ENCODE measurements at regions not wholly inside any gene's neighbourhood (a gene's known extent, or its start where the extent isn't known, plus 50 kb on each side); places are given as distances from the start of the nearest gene placed in this dataset.
"Not testable (repeated sequence)": the region's sequence is repeated elsewhere in the genome, so short reads cannot be mapped to it uniquely, and the experiment has no call there.

DNA sequence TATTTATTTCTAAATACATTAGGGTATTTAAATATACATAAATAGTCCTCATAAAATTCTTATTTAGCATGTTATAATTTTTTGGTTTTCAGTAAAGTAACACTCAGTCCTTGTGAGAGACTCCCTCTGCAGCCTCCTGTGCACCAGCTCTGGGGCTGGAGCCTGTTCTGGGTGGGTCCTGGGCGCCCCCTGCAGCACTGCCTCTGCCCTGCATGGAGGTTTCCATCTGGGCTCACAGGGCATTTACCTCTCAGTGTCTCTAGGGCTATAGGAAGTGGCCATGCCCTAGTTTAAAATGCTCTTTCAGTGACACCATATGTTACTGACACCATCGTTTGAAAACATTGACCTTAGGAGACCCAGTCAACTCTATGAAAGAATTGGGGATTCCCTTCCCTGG, 1155.2 kb downstream of the TMEM121 start:
- Histone ChIP-seq H3K27me3 (ENCODE audit: control insufficient read depth in 1 of 2, insufficient read depth in 2 of 2, low read length in 2 of 2) (no peaks in the 10 kb centered on the region), H3K4me3 (ENCODE audit: low read depth in 1 of 2, low read length in 2 of 2) (no peak overlapping the region), H3K9me3 (ENCODE audit: control insufficient read depth in 2 of 2, insufficient read depth in 1 of 2, low read depth in 1 of 2, low read length in 1 of 2) (peaks cover 0 to 2% of the 10 kb centered on the region in 2 donors), H3K4me1 (ENCODE audit: control insufficient read depth in 2 of 2, insufficient read depth in 2 of 2, low read length in 1 of 2) (no peaks in the 10 kb centered on the region), H3K27ac (ENCODE audit: low read depth in 2 of 2, low read length in 1 of 2) (no peak overlapping the region), H3K36me3 (ENCODE audit: control insufficient read depth in 2 of 2, insufficient read depth in 2 of 2, low read length in 1 of 2) (no peaks in the 10 kb centered on the region)
- WGBS, 2 donors = 35% methylated on average over 2 of the region's 2 CpGs

DNA sequence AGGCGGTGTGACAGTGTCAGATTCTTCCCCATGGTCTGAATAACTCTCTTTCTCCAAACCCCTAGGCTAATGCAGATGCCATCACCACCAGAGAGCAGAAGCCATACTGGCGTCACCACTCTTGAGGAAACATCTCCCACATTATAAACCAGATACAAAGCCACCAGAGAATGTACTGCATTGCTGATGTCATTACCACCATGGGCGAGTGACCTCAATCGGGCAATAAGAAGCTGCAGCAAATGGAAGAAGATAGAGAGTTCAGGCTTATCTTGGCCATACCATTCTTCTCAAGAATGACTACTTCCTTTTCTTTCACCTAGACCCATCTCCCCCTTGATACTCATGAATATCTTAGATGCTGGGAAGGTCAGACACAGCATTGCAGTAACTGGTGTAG, 1157.2 kb downstream of the TMEM121 start:
- Histone ChIP-seq H3K27me3 (ENCODE audit: control insufficient read depth in 1 of 2, insufficient read depth in 2 of 2, low read length in 2 of 2) (no peaks in the 10 kb centered on the region), H3K27ac (ENCODE audit: low read depth in 2 of 2, low read length in 1 of 2) (no peak overlapping the region), H3K9me3 (ENCODE audit: control insufficient read depth in 2 of 2, insufficient read depth in 1 of 2, low read depth in 1 of 2, low read length in 1 of 2) (peaks cover 0 to 2% of the 10 kb centered on the region in 2 donors), H3K36me3 (ENCODE audit: control insufficient read depth in 2 of 2, insufficient read depth in 2 of 2, low read length in 1 of 2) (no peaks in the 10 kb centered on the region), H3K4me1 (ENCODE audit: control insufficient read depth in 2 of 2, insufficient read depth in 2 of 2, low read length in 1 of 2) (no peaks in the 10 kb centered on the region), H3K4me3 (ENCODE audit: low read depth in 1 of 2, low read length in 2 of 2) (no peak overlapping the region)
- WGBS, 2 donors = 66 to 77% methylated on average over 4 of the region's 4 CpGs

DNA sequence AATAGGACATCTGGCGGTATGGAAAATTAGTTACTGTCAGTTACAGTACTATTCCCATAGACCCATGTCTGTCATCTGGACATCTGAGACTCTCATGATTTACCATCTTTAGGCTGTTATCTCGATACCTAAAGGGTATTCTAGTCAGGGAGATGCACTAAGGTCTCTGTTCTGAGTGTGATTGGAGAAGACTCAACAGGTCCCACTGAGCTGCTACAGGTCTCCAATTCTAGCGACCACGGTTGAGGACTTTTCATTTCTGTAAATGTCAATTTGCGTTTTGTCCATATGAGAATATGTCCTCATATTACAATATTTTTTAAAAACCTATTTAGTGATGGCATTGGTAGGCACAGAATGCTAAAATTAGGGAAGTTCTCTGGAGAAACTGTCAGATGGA, 1160.2 kb downstream of the TMEM121 start:
- no peaks in the 10 kb centered on the region for H3K4me1 ChIP-seq (ENCODE audit: control insufficient read depth in 2 of 2, insufficient read depth in 2 of 2, low read length in 1 of 2)
- 65 to 70% methylated on average over 5 of the region's 5 CpGs for WGBS, 2 donors
- H3K9me3 ChIP-seq (ENCODE audit: control insufficient read depth in 2 of 2, insufficient read depth in 1 of 2, low read depth in 1 of 2, low read length in 1 of 2) = no peaks in the 10 kb centered on the region
- H3K4me3 ChIP-seq (ENCODE audit: low read depth in 1 of 2, low read length in 2 of 2) = no peak overlapping the region
- H3K27ac ChIP-seq (ENCODE audit: low read depth in 2 of 2, low read length in 1 of 2) = no peak overlapping the region
- H3K27me3 ChIP-seq (ENCODE audit: control insufficient read depth in 1 of 2, insufficient read depth in 2 of 2, low read length in 2 of 2) = no peaks in the 10 kb centered on the region
- no peaks in the 10 kb centered on the region for H3K36me3 ChIP-seq (ENCODE audit: control insufficient read depth in 2 of 2, insufficient read depth in 2 of 2, low read length in 1 of 2)

DNA sequence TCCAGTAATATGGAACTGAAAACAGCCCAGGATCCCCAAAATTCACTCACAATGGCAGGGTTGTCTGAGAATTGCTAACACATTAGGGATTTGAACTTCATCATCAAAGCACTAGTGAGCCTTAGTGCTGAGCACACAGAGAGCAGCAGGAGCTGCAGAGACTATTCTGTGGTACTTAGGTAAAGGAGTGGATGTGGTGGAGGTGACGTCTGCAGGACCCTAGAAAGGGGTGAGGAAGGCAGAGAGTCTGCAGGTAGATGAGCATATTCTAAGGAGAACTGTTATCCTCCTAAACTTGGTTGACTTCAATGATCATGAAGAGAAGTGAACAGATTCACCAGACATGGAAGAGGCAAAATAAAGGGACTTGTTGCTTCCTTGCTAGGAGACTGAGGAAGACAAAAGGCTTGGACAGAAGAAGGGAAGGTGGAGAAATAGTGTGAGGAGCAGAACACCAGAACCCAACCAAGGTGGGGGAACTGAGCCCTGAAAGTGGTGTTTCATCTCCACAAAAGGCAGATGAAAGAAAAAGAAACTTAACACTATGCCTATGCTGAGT, 1164.0 kb downstream of the TMEM121 start:
- H3K27ac ChIP-seq (ENCODE audit: low read depth in 2 of 2, low read length in 1 of 2) = no peak overlapping the region
- H3K4me1 ChIP-seq (ENCODE audit: control insufficient read depth in 2 of 2, insufficient read depth in 2 of 2, low read length in 1 of 2) = no peaks in the 10 kb centered on the region
- no peaks in the 10 kb centered on the region for H3K36me3 ChIP-seq (ENCODE audit: control insufficient read depth in 2 of 2, insufficient read depth in 2 of 2, low read length in 1 of 2)
- no peaks in the 10 kb centered on the region for H3K9me3 ChIP-seq (ENCODE audit: control insufficient read depth in 2 of 2, insufficient read depth in 1 of 2, low read depth in 1 of 2, low read length in 1 of 2)
- H3K4me3 ChIP-seq (ENCODE audit: low read depth in 1 of 2, low read length in 2 of 2) = no peak overlapping the region
- no peaks in the 10 kb centered on the region for H3K27me3 ChIP-seq (ENCODE audit: control insufficient read depth in 1 of 2, insufficient read depth in 2 of 2, low read length in 2 of 2)
- 28 to 46% methylated on average over 1 of the region's 1 CpG for WGBS, 2 donors

DNA sequence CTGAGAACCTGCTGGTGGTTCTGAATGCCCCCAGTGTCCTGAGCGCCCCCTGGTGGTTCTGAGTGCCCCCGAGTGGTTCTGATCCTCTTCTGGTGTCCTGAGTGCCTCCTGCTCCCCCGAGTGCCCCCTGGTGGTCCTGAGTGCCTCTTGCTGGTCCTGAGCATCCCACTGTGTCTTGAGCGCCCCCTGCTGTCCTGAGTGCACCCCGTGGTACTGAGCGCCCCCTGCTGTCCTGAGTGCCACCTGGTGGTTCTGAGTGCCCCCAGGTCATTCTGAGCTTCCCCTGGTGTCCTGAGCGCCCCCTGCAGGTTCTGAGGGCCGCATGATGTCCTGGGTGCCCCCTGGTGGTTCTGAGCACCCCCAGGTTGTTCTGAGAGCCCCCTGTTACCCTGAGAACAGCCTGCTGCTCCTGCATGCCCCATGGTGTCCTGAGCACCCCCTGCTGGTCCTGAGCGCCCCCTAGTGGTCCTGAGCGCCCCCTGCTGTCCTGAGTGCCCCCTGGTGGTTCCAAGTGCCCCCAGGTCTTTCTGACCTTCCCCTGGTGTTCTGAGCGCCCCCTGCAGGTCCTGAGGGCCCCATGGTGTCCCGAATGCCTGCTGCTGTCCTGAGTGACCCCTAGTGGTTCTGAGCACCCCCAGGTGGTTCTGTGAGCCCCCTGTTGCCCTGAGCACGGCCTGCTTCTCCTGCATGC, 1165.4 kb downstream of the TMEM121 start:
- Histone ChIP-seq H3K27me3 (ENCODE audit: control insufficient read depth in 1 of 2, insufficient read depth in 2 of 2, low read length in 2 of 2) (no peaks in the 10 kb centered on the region), H3K36me3 (ENCODE audit: control insufficient read depth in 2 of 2, insufficient read depth in 2 of 2, low read length in 1 of 2) (no peaks in the 10 kb centered on the region), H3K27ac (ENCODE audit: low read depth in 2 of 2, low read length in 1 of 2) (no peak overlapping the region), H3K9me3 (ENCODE audit: control insufficient read depth in 2 of 2, insufficient read depth in 1 of 2, low read depth in 1 of 2, low read length in 1 of 2) (no peaks in the 10 kb centered on the region), H3K4me1 (ENCODE audit: control insufficient read depth in 2 of 2, insufficient read depth in 2 of 2, low read length in 1 of 2) (no peaks in the 10 kb centered on the region), H3K4me3 (ENCODE audit: low read depth in 1 of 2, low read length in 2 of 2) (no peak overlapping the region)
- WGBS, 2 donors = 67 to 68% methylated on average over 11 to 13 of the region's 13 CpGs

DNA sequence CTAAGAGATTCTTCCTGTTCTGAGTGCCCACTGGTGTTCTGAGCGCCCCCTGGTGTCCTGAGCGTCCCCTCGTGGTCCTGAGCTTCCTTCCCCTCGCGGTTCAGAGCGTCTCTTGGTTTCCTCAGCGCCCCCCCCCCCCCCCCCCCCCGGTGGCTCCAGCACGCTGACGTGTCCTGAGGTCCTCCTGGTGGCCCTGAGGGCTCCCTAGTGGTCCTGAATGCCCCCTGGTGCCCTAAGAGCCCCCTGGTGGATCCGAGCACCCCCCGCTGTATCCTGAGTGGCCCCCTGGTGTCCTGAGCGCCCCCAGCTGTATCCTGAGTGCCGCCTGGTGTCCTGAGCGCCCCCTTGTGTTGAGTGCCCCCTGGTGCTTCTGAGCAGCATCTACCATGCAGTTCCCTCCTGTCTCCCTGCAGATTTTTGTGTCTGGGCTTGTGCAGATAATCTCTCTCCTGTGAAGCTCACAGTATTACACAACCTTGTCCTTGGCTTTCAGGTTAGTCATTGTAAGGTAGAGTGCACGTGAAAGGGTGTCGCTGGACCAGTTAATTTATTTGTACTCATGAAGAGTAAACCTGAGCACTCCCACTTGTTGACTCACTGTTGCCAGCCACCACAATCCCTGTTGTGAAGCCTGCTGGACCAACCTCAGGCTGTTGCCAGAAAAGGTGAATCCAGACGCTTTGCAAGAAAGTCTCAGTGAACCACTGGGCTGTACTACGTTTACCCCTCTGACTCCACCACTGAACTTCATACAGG, 1168.4 kb downstream of the TMEM121 start:
- H3K4me3 ChIP-seq (ENCODE audit: low read depth in 1 of 2, low read length in 2 of 2) = no peak overlapping the region
- H3K27me3 ChIP-seq (ENCODE audit: control insufficient read depth in 1 of 2, insufficient read depth in 2 of 2, low read length in 2 of 2) = no peaks in the 10 kb centered on the region
- WGBS, 2 donors = 45 to 47% methylated on average over 12 to 19 of the region's 19 CpGs
- no peaks in the 10 kb centered on the region for H3K36me3 ChIP-seq (ENCODE audit: control insufficient read depth in 2 of 2, insufficient read depth in 2 of 2, low read length in 1 of 2)
- no peak overlapping the region for H3K27ac ChIP-seq (ENCODE audit: low read depth in 2 of 2, low read length in 1 of 2)
- no peaks in the 10 kb centered on the region for H3K4me1 ChIP-seq (ENCODE audit: control insufficient read depth in 2 of 2, insufficient read depth in 2 of 2, low read length in 1 of 2)
- no peaks in the 10 kb centered on the region for H3K9me3 ChIP-seq (ENCODE audit: control insufficient read depth in 2 of 2, insufficient read depth in 1 of 2, low read depth in 1 of 2, low read length in 1 of 2)

DNA sequence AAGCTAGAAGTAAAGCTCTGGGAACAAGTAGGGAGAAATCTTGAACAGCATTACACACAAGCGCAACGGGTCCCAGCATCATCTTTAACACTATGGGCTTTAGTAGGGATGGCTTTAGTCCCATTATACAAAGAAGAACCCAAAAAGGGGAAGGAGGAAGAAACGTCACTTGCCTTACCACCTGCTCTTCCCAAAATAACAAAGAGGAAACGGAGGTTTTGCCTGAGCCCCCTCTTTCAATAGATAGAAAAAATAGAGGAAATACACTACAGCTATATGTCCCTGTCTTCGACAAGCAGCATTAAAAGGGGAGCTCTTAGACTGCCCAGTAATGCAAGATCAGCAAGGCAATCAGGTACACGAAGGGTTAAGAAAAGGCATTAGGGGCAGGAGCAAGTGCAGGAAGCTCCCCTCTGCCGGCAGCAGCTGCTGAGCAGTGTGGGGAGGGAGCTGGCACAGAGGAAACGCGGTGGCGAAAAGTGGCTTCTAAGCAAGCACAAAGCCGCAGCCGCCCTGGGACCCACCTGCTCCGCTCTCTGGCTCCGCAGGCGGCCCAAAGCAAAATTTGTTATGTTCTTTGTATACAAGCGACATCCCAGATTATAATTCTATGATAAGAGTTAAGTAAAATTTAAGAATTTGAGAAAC, 1172.4 kb downstream of the TMEM121 start:
- H3K27ac ChIP-seq (ENCODE audit: low read depth in 2 of 2, low read length in 1 of 2); H3K9me3 ChIP-seq (ENCODE audit: control insufficient read depth in 2 of 2, insufficient read depth in 1 of 2, low read depth in 1 of 2, low read length in 1 of 2); H3K27me3 ChIP-seq (ENCODE audit: control insufficient read depth in 1 of 2, insufficient read depth in 2 of 2, low read length in 2 of 2); H3K4me3 ChIP-seq (ENCODE audit: low read depth in 1 of 2, low read length in 2 of 2); H3K36me3 ChIP-seq (ENCODE audit: control insufficient read depth in 2 of 2, insufficient read depth in 2 of 2, low read length in 1 of 2); H3K4me1 ChIP-seq (ENCODE audit: control insufficient read depth in 2 of 2, insufficient read depth in 2 of 2, low read length in 1 of 2): not testable (repeated sequence)
- 47 to 48% methylated on average over 8 to 12 of the region's 16 CpGs for WGBS, 2 donors

DNA sequence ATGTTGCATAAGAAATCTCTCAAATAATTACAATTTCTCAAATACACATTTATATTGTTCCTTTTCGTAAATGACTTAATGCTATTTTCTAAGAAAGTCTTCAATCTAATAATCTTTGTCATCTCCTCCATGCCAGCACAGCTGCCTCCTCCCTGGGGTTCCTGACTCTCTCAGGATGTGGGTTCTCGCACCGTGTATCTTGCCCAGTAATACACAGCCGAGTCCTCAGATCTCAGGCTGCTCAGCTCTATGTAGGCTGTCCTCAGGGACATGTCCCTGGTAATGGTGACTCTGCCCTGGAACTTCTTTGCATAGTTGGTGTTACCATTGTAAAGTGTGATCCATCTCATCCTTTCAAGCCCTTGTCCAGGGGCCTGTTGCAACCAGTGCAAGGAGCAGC, 1177.3 kb downstream of the TMEM121 start:
- not testable (repeated sequence) for H3K4me3 ChIP-seq (ENCODE audit: low read depth in 1 of 2, low read length in 2 of 2); H3K4me1 ChIP-seq (ENCODE audit: control insufficient read depth in 2 of 2, insufficient read depth in 2 of 2, low read length in 1 of 2); H3K36me3 ChIP-seq (ENCODE audit: control insufficient read depth in 2 of 2, insufficient read depth in 2 of 2, low read length in 1 of 2); H3K27ac ChIP-seq (ENCODE audit: low read depth in 2 of 2, low read length in 1 of 2); H3K27me3 ChIP-seq (ENCODE audit: control insufficient read depth in 1 of 2, insufficient read depth in 2 of 2, low read length in 2 of 2); H3K9me3 ChIP-seq (ENCODE audit: control insufficient read depth in 2 of 2, insufficient read depth in 1 of 2, low read depth in 1 of 2, low read length in 1 of 2)
- WGBS, 2 donors = 55 to 73% methylated on average over 2 of the region's 4 CpGs

DNA sequence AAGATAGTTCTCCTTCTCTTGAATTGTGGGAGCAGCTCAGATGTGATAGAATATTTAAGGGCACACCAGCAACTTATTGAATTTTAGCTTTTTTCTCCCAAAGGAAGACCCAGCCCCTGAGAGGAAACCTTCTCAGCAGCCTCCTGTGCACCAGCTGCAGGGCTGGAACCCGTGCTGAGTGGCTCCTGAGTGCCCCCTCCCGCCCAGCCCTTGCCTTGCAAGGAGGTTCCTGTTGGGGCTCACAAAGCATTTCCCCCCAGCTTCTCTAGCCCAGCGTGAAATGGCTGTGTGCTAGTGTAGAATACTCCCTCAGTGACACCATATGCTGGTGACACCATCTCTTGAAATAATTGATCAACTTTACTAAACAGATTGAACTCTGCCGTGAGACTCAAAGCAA, 1180.1 kb downstream of the TMEM121 start:
- H3K27ac ChIP-seq (ENCODE audit: low read depth in 2 of 2, low read length in 1 of 2); H3K36me3 ChIP-seq (ENCODE audit: control insufficient read depth in 2 of 2, insufficient read depth in 2 of 2, low read length in 1 of 2); H3K4me3 ChIP-seq (ENCODE audit: low read depth in 1 of 2, low read length in 2 of 2); H3K27me3 ChIP-seq (ENCODE audit: control insufficient read depth in 1 of 2, insufficient read depth in 2 of 2, low read length in 2 of 2); H3K4me1 ChIP-seq (ENCODE audit: control insufficient read depth in 2 of 2, insufficient read depth in 2 of 2, low read length in 1 of 2); H3K9me3 ChIP-seq (ENCODE audit: control insufficient read depth in 2 of 2, insufficient read depth in 1 of 2, low read depth in 1 of 2, low read length in 1 of 2): not testable (repeated sequence)
- WGBS, 2 donors = 41 to 50% methylated on average over 3 to 4 of the region's 4 CpGs
